Keratinocyte (primary cell): ENCODE measurements at regions not wholly inside any gene's neighbourhood (a gene's known extent, or its start where the extent isn't known, plus 50 kb on each side); places are given as distances from the start of the nearest gene placed in this dataset.
A peak's percentile ranks its signal among the peaks of the same experiment; 100 is the strongest.

Experiments
- DNase-seq: peaks from one replicate; pipeline ENCODE4 v3.0.0-alpha.2; 2011; ENCODE audit warnings: low read depth, missing footprints, low spot score
- FAIRE-seq: peaks from 2 replicates; lab custom pipeline; 2011; peaks lifted over from hg19 to GRCh38; lab: Jason Lieb, UNC
- H2AFZ ChIP-seq: 2 replicates; pipeline ENCODE4 v1.6.0; 2012; ENCODE audit warnings: low read length, control low read depth, inconsistent platforms; ENCODE audit not compliant: control insufficient read depth
- H3K27ac ChIP-seq: 2 replicates; pipeline ENCODE4 v1.5.1; 2011; ENCODE audit warnings: low read length; ENCODE audit not compliant: control insufficient read depth, insufficient read depth
- H3K27me3 ChIP-seq: 3 replicates; pipeline ENCODE4 v1.6.0; 2011; ENCODE audit warnings: low read length; ENCODE audit not compliant: control insufficient read depth, insufficient read depth; ENCODE audit errors: extremely low read depth
- H3K36me3 ChIP-seq, 2 experiments: 2 replicates in 1 of 2; 3 replicates in 1 of 2; pipeline ENCODE4 v1.5.1; 2011; ENCODE audit warnings: low read length in 2 of 2, mild to moderate bottlenecking in 1 of 2; ENCODE audit not compliant: control insufficient read depth in 2 of 2, insufficient read depth in 2 of 2; ENCODE audit errors: extremely low read depth in 1 of 2
- H3K4me1 ChIP-seq: 3 replicates; pipeline ENCODE4 v1.5.1; 2011; ENCODE audit warnings: low read length; ENCODE audit not compliant: control insufficient read depth, insufficient read depth; ENCODE audit errors: extremely low read depth
- H3K4me2 ChIP-seq: 3 replicates; pipeline ENCODE4 v1.6.0; 2011; ENCODE audit warnings: low read depth, low read length; ENCODE audit not compliant: control insufficient read depth, insufficient read depth; ENCODE audit errors: extremely low read depth
- H3K4me3 ChIP-seq, 3 experiments: fragments of 200-600 bp in 1 of 3; sonication (generic) in 1 of 3; 2 replicates in 2 of 3; 3 replicates in 1 of 3; pipeline ENCODE4 v1.5.1; 2011 to 2016; ENCODE audit warnings: low read length in 3 of 3, mild to moderate bottlenecking in 3 of 3, control low read depth in 2 of 3, inconsistent platforms in 1 of 3, low read depth in 1 of 3, mixed read lengths in 1 of 3, mixed run types in 1 of 3, moderate library complexity in 1 of 3; ENCODE audit not compliant: control insufficient read depth in 2 of 3, insufficient read depth in 2 of 3; ENCODE audit errors: extremely low read depth in 1 of 3
- H3K79me2 ChIP-seq: 2 replicates; pipeline ENCODE4 v1.6.0; 2012; ENCODE audit warnings: low read length; ENCODE audit not compliant: control insufficient read depth, insufficient read depth
- H3K9ac ChIP-seq: 3 replicates; pipeline ENCODE4 v1.6.0; 2011; ENCODE audit warnings: low read length; ENCODE audit not compliant: control insufficient read depth, insufficient read depth; ENCODE audit errors: extremely low read depth
- H3K9me1 ChIP-seq: 3 replicates; pipeline ENCODE4 v1.6.0; 2011; ENCODE audit warnings: low read length; ENCODE audit not compliant: control insufficient read depth, insufficient read depth; ENCODE audit errors: extremely low read depth
- H3K9me3 ChIP-seq: 2 replicates; pipeline ENCODE4 v1.5.1; 2012; ENCODE audit warnings: low read depth, low read length; ENCODE audit not compliant: control insufficient read depth
- H4K20me1 ChIP-seq: 3 replicates; pipeline ENCODE4 v1.6.0; 2011; ENCODE audit warnings: low read length; ENCODE audit not compliant: control insufficient read depth, insufficient read depth; ENCODE audit errors: extremely low read depth
- CTCF ChIP-seq, 3 experiments: IDR thresholded peaks in 1 of 3; conservative IDR thresholded peaks in 1 of 3; optimal IDR thresholded peaks in 1 of 3; 2 replicates in 2 of 3; 3 replicates in 1 of 3; pipeline versions ENCODE3 to v1.5.1; 2011; ENCODE audit warnings: low read length in 3 of 3, mild to moderate bottlenecking in 3 of 3, moderate library complexity in 2 of 3, control low read depth in 1 of 3, inconsistent platforms in 1 of 3; ENCODE audit not compliant: insufficient read depth in 2 of 3; ENCODE audit errors: extremely low read depth in 1 of 3
- EZH2 ChIP-seq: IDR thresholded peaks from one replicate; pipeline ENCODE4 v1.6.1; 2012; ENCODE audit warnings: inconsistent platforms, mild to moderate bottlenecking, low read length, moderate library complexity
- dilution Hi-C: fragments of 300-500 bp; cut with MboI; formaldehyde crosslinking; loops from one replicate; pipeline ENCODE4 v1.7.0; 2020; ENCODE audit warnings: low sequenced_read_pairs; ENCODE audit not compliant: extremely low pct_ligation_motif_present

GRCh38 chr15:73813589-73813988 lies 59.8 kb upstream of the TBC1D21 start:
- DNase-seq: no peak
- no peaks in the 10 kb centered on the region for H3K4me1 ChIP-seq
- no peak overlapping the region for H3K27ac ChIP-seq
- dilution Hi-C loops: no loop called here
- no peaks in the 10 kb centered on the region for H3K36me3 ChIP-seq
- H3K9me3 ChIP-seq: no peaks in the 10 kb centered on the region
- FAIRE-seq: no peak
- no peaks in the 10 kb centered on the region for H3K9me1 ChIP-seq
- TF ChIP-seq EZH2: no peak
- no peak for TF ChIP-seq CTCF (optimal IDR thresholded peaks at IDR 0.05 in 1 of 3, IDR thresholded peaks at IDR 0.05 in 1 of 3, conservative IDR thresholded peaks at IDR 0.05 in 1 of 3; ENCODE audit: extremely low read depth in 1 of 3, insufficient read depth in 2 of 3, low read length in 3 of 3)
- H3K4me2 ChIP-seq: no peak overlapping the region
- H4K20me1 ChIP-seq: no peaks in the 10 kb centered on the region
- H3K79me2 ChIP-seq: no peaks in the 10 kb centered on the region
- no peak overlapping the region for H3K4me3 ChIP-seq
- no peak overlapping the region for H3K9ac ChIP-seq
- H2AFZ ChIP-seq: no peak overlapping the region
- peaks cover 25% of the 10 kb centered on the region for H3K27me3 ChIP-seq

- Histone ChIP-seq H3K27me3 (peaks cover 37% of the 10 kb centered on the region), H3K9ac (no peak overlapping the region), H3K79me2 (no peaks in the 10 kb centered on the region), H3K9me3 (peaks cover 2% of the 10 kb centered on the region), H4K20me1 (no peaks in the 10 kb centered on the region), H3K4me3 (no peak overlapping the region), H3K36me3 (no peaks in the 10 kb centered on the region), H2AFZ (no peak overlapping the region), H3K9me1 (no peaks in the 10 kb centered on the region), H3K4me1 (no peaks in the 10 kb centered on the region), H3K4me2 (no peak overlapping the region), H3K27ac (no peak overlapping the region)
- no peak for FAIRE-seq
- dilution Hi-C loops: no loop called here
- DNase-seq: no peak
- TF ChIP-seq EZH2: peak; percentile 44
- TF ChIP-seq CTCF (optimal IDR thresholded peaks at IDR 0.05 in 1 of 3, IDR thresholded peaks at IDR 0.05 in 1 of 3, conservative IDR thresholded peaks at IDR 0.05 in 1 of 3; ENCODE audit: extremely low read depth in 1 of 3, insufficient read depth in 2 of 3, low read length in 3 of 3): no peak
Observed at GRCh38 chr15:73818308-73818985, 54.9 kb upstream of the TBC1D21 start.
